Superior temporal gyrus (tissue), 1 donor: ENCODE measurements at regions not wholly inside any gene's neighbourhood (a gene's known extent, or its start where the extent isn't known, plus 50 kb on each side); places are given as distances from the start of the nearest gene placed in this dataset.
"Not testable (repeated sequence)": the region's sequence is repeated elsewhere in the genome, so short reads cannot be mapped to it uniquely, and the experiment has no call there.

Source experiments
- DNase-seq: peaks from one replicate; pipeline ENCODE4 v3.0.0-alpha.2; 2016; ENCODE audit errors: extremely low spot score

GRCh38 chr10:84925495-84925894, 597.1 kb downstream of the CCSER2 start:
- no peak for DNase-seq

DNA sequence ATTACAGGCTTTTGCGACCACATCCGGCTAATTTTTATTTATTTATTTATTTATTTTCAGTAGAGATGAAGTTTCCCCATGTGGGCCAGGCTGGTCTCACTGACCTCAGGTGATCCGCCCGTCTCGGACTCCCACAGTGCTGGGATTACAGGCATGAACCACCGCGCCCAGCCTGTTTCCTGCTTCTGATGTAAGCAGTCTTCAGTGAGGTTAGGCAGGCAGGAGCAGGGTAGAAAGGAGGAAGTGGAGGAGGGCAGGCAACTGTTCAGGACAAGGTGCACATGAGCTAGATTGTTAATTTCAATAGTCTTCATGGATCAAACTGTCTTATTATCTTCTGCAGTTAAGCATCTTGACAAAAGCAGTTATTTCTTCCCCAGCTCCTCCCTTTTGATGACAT, 605.0 kb downstream of the CCSER2 start:
- DNase-seq, result no peak

- no peak for DNase-seq
Observed at GRCh38 chr10:84935772-84936171, 607.4 kb downstream of the CCSER2 start.

GRCh38 chr10:84938117-84938905, 609.9 kb downstream of the CCSER2 start:
- DNase-seq, result no peak

DNA sequence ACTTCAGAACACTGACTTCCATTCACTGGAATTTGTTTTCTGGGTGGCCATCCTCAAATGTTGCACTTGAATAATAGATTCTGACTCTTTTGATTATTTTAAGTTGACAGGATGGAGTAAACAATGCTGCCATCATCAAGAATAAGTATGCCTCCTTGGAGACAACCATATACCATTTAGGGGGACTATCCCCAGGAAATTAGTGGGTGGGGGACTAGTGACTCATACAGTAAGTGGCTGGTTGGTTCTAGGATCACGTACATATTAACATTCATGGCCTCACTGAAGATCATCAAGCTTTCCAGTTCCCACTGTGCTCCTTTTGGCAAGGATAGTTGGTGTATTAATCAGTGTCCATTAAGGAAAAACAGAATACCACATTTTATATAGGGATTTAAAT, 615.2 kb downstream of the CCSER2 start:
- no peak for DNase-seq

- no peak for DNase-seq
Observed at GRCh38 chr10:84944187-84944586, 615.8 kb downstream of the CCSER2 start.

DNA sequence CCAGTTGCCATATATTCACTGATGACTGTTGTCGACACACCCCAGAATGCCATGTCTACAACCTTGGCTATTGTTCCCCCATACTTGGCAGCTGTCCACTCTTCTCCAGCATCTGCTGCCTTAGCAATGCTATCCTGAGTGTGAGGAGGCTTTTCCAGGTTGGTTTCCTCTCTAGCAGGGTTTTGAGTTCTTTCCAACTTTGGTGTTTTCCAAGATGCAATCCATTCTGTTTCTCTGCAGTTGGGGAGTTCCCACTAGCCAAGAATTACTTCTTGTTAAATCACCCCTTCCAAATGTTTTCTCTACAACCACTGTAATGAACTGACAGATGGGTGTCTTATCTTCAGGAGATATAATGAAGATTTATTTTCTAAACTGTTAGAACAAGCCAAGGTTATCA, 617.4 kb downstream of the CCSER2 start:
- DNase-seq, result no peak

DNA sequence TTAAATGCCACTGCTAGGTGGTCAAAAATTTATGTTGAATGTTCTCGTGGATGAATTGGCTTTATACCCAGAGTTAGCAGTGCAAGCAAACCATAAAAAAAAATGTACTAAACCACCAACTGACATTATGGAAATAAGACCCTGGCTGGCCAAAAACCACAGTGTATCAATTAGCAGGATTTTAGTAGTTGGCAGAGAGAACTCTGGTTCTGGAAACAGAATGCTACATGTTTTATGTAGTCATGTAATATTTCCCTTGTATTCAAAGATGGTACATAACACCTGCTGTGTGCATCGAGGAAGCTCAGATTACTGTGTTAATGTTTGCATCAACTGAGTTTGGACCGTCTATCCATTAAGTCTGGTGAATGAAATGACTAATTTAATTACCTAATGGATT, 618.5 kb downstream of the CCSER2 start:
- DNase-seq, result no peak

- no peak for DNase-seq
Observed at GRCh38 chr10:84948644-84949043, 620.3 kb downstream of the CCSER2 start.

- no peak for DNase-seq
Observed at GRCh38 chr10:84951616-84952015, 623.2 kb downstream of the CCSER2 start.

- DNase-seq, result no peak
Observed at GRCh38 chr10:84957427-84957826, 629.0 kb downstream of the CCSER2 start.

GRCh38 chr10:84965468-84965867, 637.1 kb downstream of the CCSER2 start:
- no peak for DNase-seq

DNA sequence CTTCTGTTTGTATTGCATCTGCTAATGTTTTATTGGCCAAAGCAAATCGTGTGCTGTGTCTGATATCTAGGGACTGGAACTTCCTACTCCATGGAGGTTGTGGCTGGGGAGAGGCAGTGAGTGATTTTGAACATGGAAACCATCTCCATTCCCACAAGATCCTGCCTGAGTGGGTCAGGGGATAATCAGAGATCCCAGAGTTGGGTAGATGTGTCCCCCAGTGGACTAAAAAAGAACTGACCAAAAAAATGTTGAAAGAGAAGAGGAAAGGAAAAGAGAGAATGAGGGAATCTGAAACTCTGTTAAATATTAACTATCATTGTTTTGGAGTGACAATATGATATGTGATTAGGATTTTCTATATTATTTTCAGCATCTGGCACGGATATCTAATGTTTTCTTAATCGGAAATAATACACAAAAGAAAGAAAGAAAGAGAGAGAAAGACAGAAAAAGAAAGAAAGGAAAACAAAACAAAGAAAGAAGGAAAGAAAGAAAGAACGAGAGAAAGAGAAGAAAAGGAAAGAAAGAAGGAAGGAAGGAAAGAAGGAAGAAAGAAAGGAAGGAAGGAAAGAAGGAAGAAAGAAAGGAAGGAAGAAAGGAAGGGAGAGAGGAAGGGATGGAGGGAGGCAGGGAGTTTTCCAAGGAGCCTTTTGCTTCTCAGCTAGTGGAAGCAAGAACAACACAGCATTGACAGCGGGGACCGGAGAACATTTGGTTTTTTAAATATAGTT, 638.5 kb downstream of the CCSER2 start:
- DNase-seq, result no peak

GRCh38 chr10:84969297-84969696, 640.9 kb downstream of the CCSER2 start:
- not testable (repeated sequence) for DNase-seq

DNA sequence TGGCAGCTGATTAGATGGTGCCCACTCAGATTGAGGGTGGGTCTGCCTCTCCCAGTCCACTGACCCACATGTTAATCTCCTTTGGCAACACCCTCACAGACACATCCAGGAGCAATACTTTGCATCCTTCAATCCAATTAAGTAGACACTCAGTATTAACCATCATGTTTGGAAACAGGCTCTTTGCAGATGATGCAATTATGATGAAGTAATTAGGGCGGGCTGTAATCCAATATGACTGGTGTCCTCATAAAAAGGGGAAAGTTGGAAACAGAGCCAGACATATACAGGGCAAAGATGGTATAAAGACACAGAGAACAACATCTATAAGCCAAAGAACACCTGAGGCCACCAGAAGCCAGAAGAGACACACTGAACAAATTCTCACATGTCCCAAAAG, 658.6 kb downstream of the CCSER2 start:
- no peak for DNase-seq

- DNase-seq, result no peak
Observed at GRCh38 chr10:84988011-84988410, 659.6 kb downstream of the CCSER2 start.

- DNase-seq, result no peak
Observed at GRCh38 chr10:84990713-84991112, 662.3 kb downstream of the CCSER2 start.

DNA sequence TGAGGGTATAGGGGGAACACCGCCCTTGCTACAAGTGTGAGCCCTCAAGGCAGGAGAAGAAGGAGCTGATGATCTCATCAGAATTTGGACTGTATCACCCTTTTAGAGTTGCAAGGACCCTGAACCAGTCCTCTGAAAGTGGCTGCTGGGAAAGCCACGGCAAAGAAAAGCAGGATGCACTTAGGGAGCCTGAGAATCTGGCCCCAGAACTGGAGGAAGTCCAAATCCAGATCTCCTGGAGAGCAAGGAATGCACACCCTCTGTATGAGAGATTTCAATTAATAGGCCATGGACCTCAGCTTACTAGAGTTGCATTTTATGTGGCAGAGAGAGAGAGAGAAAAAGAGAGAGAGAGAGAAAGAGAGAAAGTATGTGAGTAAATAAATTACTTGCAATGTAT, 662.9 kb downstream of the CCSER2 start:
- no peak for DNase-seq

GRCh38 chr10:84993251-84994035, 665.1 kb downstream of the CCSER2 start:
- no peak for DNase-seq

GRCh38 chr10:84994722-84995121, 666.3 kb downstream of the CCSER2 start:
- no peak for DNase-seq

DNA sequence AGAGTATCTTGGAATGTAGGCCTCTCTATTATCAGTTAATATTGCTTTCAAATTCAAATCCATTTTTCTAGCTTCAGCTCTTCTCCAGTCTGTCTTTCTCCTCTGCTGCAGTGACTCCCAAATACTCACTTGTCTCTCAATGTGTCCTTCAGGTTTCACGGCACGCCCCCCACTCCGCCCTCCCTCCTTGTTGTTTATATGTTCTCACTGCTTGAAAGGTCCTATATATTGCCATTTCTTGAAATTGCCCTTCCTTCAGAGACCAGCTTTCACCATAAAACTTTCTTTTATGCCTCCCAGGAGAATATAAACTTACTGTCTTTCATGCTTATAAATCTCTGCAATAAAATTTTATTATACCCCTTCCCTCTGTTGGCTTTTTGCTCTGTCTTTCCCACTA, 668.2 kb downstream of the CCSER2 start:
- DNase-seq, result no peak

- no peak for DNase-seq
Observed at GRCh38 chr10:84997870-84998269, 669.5 kb downstream of the CCSER2 start.

DNA sequence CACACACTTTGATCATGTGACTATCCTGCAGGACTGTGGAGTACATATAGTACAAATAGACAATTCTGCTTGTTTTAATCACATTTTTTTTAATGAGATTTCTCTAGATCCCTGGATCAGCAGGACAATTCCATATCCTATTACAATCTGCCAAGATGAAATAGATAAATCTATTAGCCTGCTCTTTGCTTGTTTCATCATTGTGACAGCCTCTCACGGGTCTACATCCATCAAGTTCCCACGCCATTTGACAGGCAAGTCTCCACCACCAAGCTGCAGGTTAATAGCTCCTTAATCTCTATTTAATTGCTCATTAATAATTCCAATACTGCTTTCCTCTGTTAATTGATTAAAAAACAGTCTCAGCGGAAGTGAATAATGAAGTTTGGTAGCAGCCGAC, 671.5 kb downstream of the CCSER2 start:
- no peak for DNase-seq
